ENCODE measurements at regions not wholly inside any gene's neighbourhood (a gene's known extent, or its start where the extent isn't known, plus 50 kb on each side); places are given as distances from the start of the nearest gene placed in this dataset.

DNA sequence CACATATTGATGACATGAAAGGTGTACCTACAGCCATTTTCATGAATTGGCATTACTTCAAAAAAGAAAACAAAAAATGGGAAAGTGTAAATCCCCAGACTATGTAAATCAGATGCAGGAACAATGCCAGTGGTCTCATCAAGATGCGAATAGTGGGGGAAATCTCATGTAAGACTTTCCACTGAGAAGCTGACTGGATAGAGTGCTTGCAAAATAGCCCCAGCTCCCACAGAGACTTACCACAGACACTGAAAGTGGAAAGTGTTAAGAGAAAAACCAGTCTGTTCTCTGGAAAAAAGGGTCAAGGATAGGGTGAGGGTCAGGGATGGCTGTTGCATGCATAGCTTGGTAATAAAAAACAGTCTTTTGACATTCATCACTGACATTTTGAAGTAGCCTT lies 73.2 kb upstream of the ARMCX2 start:
- TF ChIP-seq EZH2 (IDR thresholded peaks at IDR 0.05; ENCODE audit: low read length, unreplicated experiment) (no peak), EZH2phosphoT487 (IDR thresholded peaks at IDR 0.05; ENCODE audit: borderline replicate concordance, low read length) (no peak)

Measured in PC-3 (cell line).